Spinal cord (tissue), 9 donors: ENCODE measurements at regions not wholly inside any gene's neighbourhood (a gene's known extent, or its start where the extent isn't known, plus 50 kb on each side); places are given as distances from the start of the nearest gene placed in this dataset.

ENCODE experiments used
- DNase-seq, 6 donors: peaks; one replicate each; pipeline versions ENCODE4 v3.0.0 to v3.0.0-alpha.2; 2013 to 2015; ENCODE audit warnings: low spot score in 6 of 6, low read depth in 4 of 6
- H3K27ac ChIP-seq: one replicate; pipeline ENCODE4 v1.5.1; 2013; ENCODE audit warnings: low read depth, low read length, control low read depth
- H3K27me3 ChIP-seq: one replicate; pipeline ENCODE4 v1.6.1; 2013; ENCODE audit warnings: low read length; ENCODE audit not compliant: control insufficient read depth, insufficient read depth
- H3K36me3 ChIP-seq: one replicate; pipeline ENCODE4 v1.6.1; 2013; ENCODE audit warnings: low read length; ENCODE audit not compliant: control insufficient read depth, insufficient read depth
- H3K4me1 ChIP-seq: one replicate; pipeline ENCODE4 v1.6.1; 2013; ENCODE audit warnings: low read length; ENCODE audit not compliant: control insufficient read depth, insufficient read depth
- H3K4me3 ChIP-seq: one replicate; pipeline ENCODE4 v1.5.1; 2013; ENCODE audit warnings: low read depth, low read length, control low read depth
- H3K9me3 ChIP-seq: one replicate; pipeline ENCODE4 v1.6.1; 2013; ENCODE audit warnings: low read length; ENCODE audit not compliant: control insufficient read depth, insufficient read depth
- WGBS: methylation state at CpG from one replicate; pipeline ENCODE4 v1.1.5; 2013; ENCODE audit warnings: missing lambda C conversion rate; ENCODE audit not compliant: insufficient coverage; 5-methylcytosine and 5-hydroxymethylcytosine counted together
- donor health status: healthy.

- no peaks in the 10 kb centered on the region for H3K4me1 ChIP-seq
- H3K27me3 ChIP-seq = no peaks in the 10 kb centered on the region
- no peaks in the 10 kb centered on the region for H3K36me3 ChIP-seq
- WGBS = 92% methylated on average over 2 of the region's 3 CpGs
- H3K9me3 ChIP-seq = no peaks in the 10 kb centered on the region
- no peak for DNase-seq
- no peak overlapping the region for H3K27ac ChIP-seq
- H3K4me3 ChIP-seq = no peak overlapping the region
Measured at GRCh38 chr18:27749194-27749593, 427.7 kb downstream of the CDH2 start.

GRCh38 chr18:27746241-27746640 lies 430.7 kb downstream of the CDH2 start:
- H3K27ac ChIP-seq = no peak overlapping the region
- no peak overlapping the region for H3K4me3 ChIP-seq
- H3K27me3 ChIP-seq = no peaks in the 10 kb centered on the region
- H3K4me1 ChIP-seq = no peaks in the 10 kb centered on the region
- H3K36me3 ChIP-seq = no peaks in the 10 kb centered on the region
- 93% methylated on average over 4 of the region's 5 CpGs for WGBS
- DNase-seq = no peak
- no peaks in the 10 kb centered on the region for H3K9me3 ChIP-seq

- Histone ChIP-seq H3K4me1 (no peaks in the 10 kb centered on the region), H3K4me3 (no peak overlapping the region), H3K27me3 (no peaks in the 10 kb centered on the region), H3K9me3 (no peaks in the 10 kb centered on the region), H3K36me3 (no peaks in the 10 kb centered on the region), H3K27ac (no peak overlapping the region)
- DNase-seq = no peak
- no CpG with 5 or more reads among the region's 1 CpG for WGBS
Measured at GRCh38 chr18:27735117-27735516, 441.8 kb downstream of the CDH2 start.

- H3K27ac ChIP-seq = no peak overlapping the region
- DNase-seq = no peak
- H3K9me3 ChIP-seq = peaks cover 4% of the 10 kb centered on the region
- no peaks in the 10 kb centered on the region for H3K4me1 ChIP-seq
- H3K27me3 ChIP-seq = no peaks in the 10 kb centered on the region
- H3K36me3 ChIP-seq = no peaks in the 10 kb centered on the region
- WGBS = no CpG with 5 or more reads among the region's 3 CpGs
- no peak overlapping the region for H3K4me3 ChIP-seq
Measured at GRCh38 chr18:27731211-27731610, 445.7 kb downstream of the CDH2 start.

- Histone ChIP-seq H3K36me3 (no peaks in the 10 kb centered on the region), H3K27me3 (no peaks in the 10 kb centered on the region), H3K4me1 (no peaks in the 10 kb centered on the region), H3K4me3 (no peak overlapping the region), H3K9me3 (peaks cover 4% of the 10 kb centered on the region), H3K27ac (no peak overlapping the region)
- no peak for DNase-seq
Measured at GRCh38 chr18:27728659-27729058, 448.3 kb downstream of the CDH2 start.

- Histone ChIP-seq H3K27me3 (no peaks in the 10 kb centered on the region), H3K4me1 (no peaks in the 10 kb centered on the region), H3K4me3 (no peak overlapping the region), H3K9me3 (peaks cover 4% of the 10 kb centered on the region), H3K36me3 (no peaks in the 10 kb centered on the region), H3K27ac (no peak overlapping the region)
- peak in 2 of 6 donors; percentile 65 to 74 for DNase-seq
- WGBS = no CpG with 5 or more reads among the region's 2 CpGs
Measured at GRCh38 chr18:27724362-27724761, 452.6 kb downstream of the CDH2 start.

- Histone ChIP-seq H3K9me3 (peaks cover 4% of the 10 kb centered on the region), H3K4me3 (no peak overlapping the region), H3K4me1 (no peaks in the 10 kb centered on the region), H3K36me3 (no peaks in the 10 kb centered on the region), H3K27ac (no peak overlapping the region), H3K27me3 (no peaks in the 10 kb centered on the region)
- no CpG with 5 or more reads among the region's 1 CpG for WGBS
- DNase-seq = no peak
Measured at GRCh38 chr18:27723168-27723567, 453.8 kb downstream of the CDH2 start.

- no peaks in the 10 kb centered on the region for H3K4me1 ChIP-seq
- H3K9me3 ChIP-seq = no peaks in the 10 kb centered on the region
- 56% methylated on average over 3 of the region's 6 CpGs for WGBS
- no peaks in the 10 kb centered on the region for H3K36me3 ChIP-seq
- DNase-seq = peak in 1 of 6 donors; percentile 27
- no peak overlapping the region for H3K27ac ChIP-seq
- no peak overlapping the region for H3K4me3 ChIP-seq
- no peaks in the 10 kb centered on the region for H3K27me3 ChIP-seq
Measured at GRCh38 chr18:27719680-27720079, 457.2 kb downstream of the CDH2 start.

GRCh38 chr18:27717816-27718215 lies 459.1 kb downstream of the CDH2 start:
- DNase-seq = no peak
- Histone ChIP-seq H3K27ac (no peak overlapping the region), H3K4me1 (no peaks in the 10 kb centered on the region), H3K36me3 (no peaks in the 10 kb centered on the region), H3K4me3 (no peak overlapping the region), H3K9me3 (no peaks in the 10 kb centered on the region), H3K27me3 (no peaks in the 10 kb centered on the region)
- 100% methylated on average over 1 of the region's 3 CpGs for WGBS

GRCh38 chr18:27717250-27717649 lies 459.7 kb downstream of the CDH2 start:
- H3K27ac ChIP-seq = no peak overlapping the region
- H3K4me3 ChIP-seq = no peak overlapping the region
- H3K9me3 ChIP-seq = no peaks in the 10 kb centered on the region
- no peaks in the 10 kb centered on the region for H3K36me3 ChIP-seq
- WGBS = 79% methylated on average over 2 of the region's 4 CpGs
- no peaks in the 10 kb centered on the region for H3K27me3 ChIP-seq
- DNase-seq = no peak
- H3K4me1 ChIP-seq = no peaks in the 10 kb centered on the region
